Left lung (tissue), 4 donors: ENCODE measurements at regions not wholly inside any gene's neighbourhood (a gene's known extent, or its start where the extent isn't known, plus 50 kb on each side); places are given as distances from the start of the nearest gene placed in this dataset.

ENCODE experiments used
- ATAC-seq: fragments of 200-7000 bp; cut with Tn5 transposase; one replicate; pipeline ENCODE4 v1.9.1; 2020; ENCODE audit warnings: moderate library complexity
- DNase-seq, 4 donors: peaks; one replicate each; pipeline ENCODE4 v3.0.0-alpha.2; 2013 to 2020
- H3K27ac ChIP-seq, 2 donors: fragments of 200-600 bp; sonication (generic) in 1 of 2; one replicate each; pipeline versions ENCODE4 v1.5.0 to v1.8.0; 2020 to 2021
- H3K27me3 ChIP-seq, 2 donors: fragments of 200-600 bp; sonication (generic) in 1 of 2; one replicate each; pipeline versions ENCODE4 v1.5.0 to v1.8.0; 2020 to 2021
- H3K36me3 ChIP-seq, 2 donors: fragments of 200-600 bp; sonication (generic) in 1 of 2; one replicate each; pipeline versions ENCODE4 v1.5.0 to v1.8.0; 2020 to 2021
- H3K4me1 ChIP-seq, 2 donors: fragments of 200-600 bp; one replicate each; pipeline ENCODE4 v1.8.0; 2021
- H3K4me3 ChIP-seq, 2 donors: fragments of 200-600 bp; sonication (generic) in 1 of 2; one replicate each; pipeline versions ENCODE4 v1.5.0 to v1.8.0; 2020 to 2021; ENCODE audit warnings: mild to moderate bottlenecking in 1 of 2
- H3K9me3 ChIP-seq, 2 donors: fragments of 200-600 bp; sonication (generic) in 1 of 2; one replicate each; pipeline versions ENCODE4 v1.5.0 to v1.8.0; 2020 to 2021
- CTCF ChIP-seq, 2 donors: fragments of 200-600 bp; sonication (generic) in 1 of 2; IDR thresholded peaks; one replicate each; pipeline versions ENCODE4 v1.5.0 to v1.8.0; 2021; ENCODE audit warnings: antibody characterized with exemption in 2 of 2
- intact Hi-C, 2 donors: fragments of 100-400 bp; cut with DNase I; formaldehyde crosslinking; loops; one replicate each; pipeline versions ENCODE4 v1.11.2 to v1.14.2; 2022
- donor health status: DM: no; HTN: yes; CAD: no.
- donor health status: DM: no; HTN: no; CAD: no.

- H3K4me1 ChIP-seq, result peaks cover 12 to 63% of the 10 kb centered on the region in 2 donors
- TF ChIP-seq CTCF (IDR thresholded peaks at IDR 0.05), result no peak
- no peak overlapping the region for H3K4me3 ChIP-seq
- H3K36me3 ChIP-seq, result no peaks in the 10 kb centered on the region
- DNase-seq (no peak), ATAC-seq (no peak)
- intact Hi-C loops, result no loop called here
- no peaks in the 10 kb centered on the region for H3K27me3 ChIP-seq
- H3K27ac ChIP-seq, result peak overlapping the region; percentile 28 to 60
- H3K9me3 ChIP-seq, result no peaks in the 10 kb centered on the region
Observed at GRCh38 chr5:148913493-148913892, 87.1 kb downstream of the ADRB2 start.

GRCh38 chr5:148913985-148914431, 87.6 kb downstream of the ADRB2 start:
- DNase-seq, result peak in 1 of 4 donors; percentile 47
- peak; percentile 72 for ATAC-seq
- no peak for TF ChIP-seq CTCF (IDR thresholded peaks at IDR 0.05)
- no peaks in the 10 kb centered on the region for H3K9me3 ChIP-seq
- peaks cover 12 to 59% of the 10 kb centered on the region in 2 donors for H3K4me1 ChIP-seq
- no peak overlapping the region for H3K4me3 ChIP-seq
- no peaks in the 10 kb centered on the region for H3K36me3 ChIP-seq
- peak overlapping the region; percentile 28 to 60 for H3K27ac ChIP-seq
- no peaks in the 10 kb centered on the region for H3K27me3 ChIP-seq
- intact Hi-C loops, result no loop called here

- peaks cover 6 to 47% of the 10 kb centered on the region in 2 donors for H3K4me1 ChIP-seq
- no peaks in the 10 kb centered on the region for H3K9me3 ChIP-seq
- ATAC-seq (peak; percentile 6), DNase-seq (no peak)
- no peaks in the 10 kb centered on the region for H3K27me3 ChIP-seq
- TF ChIP-seq CTCF (IDR thresholded peaks at IDR 0.05), result no peak
- no peak overlapping the region for H3K4me3 ChIP-seq
- no peaks in the 10 kb centered on the region for H3K36me3 ChIP-seq
- intact Hi-C loops, result no loop called here
- H3K27ac ChIP-seq, result peak overlapping the region; percentile 53 to 55
Observed at GRCh38 chr5:148915224-148915817, 88.9 kb downstream of the ADRB2 start.

GRCh38 chr5:148920646-148921288, 94.4 kb downstream of the ADRB2 start:
- DNase-seq, result no peak
- Histone ChIP-seq H3K9me3 (no peaks in the 10 kb centered on the region), H3K4me1 (peaks cover 0 to 2% of the 10 kb centered on the region in 2 donors), H3K27ac (no peak overlapping the region), H3K36me3 (no peaks in the 10 kb centered on the region), H3K27me3 (no peaks in the 10 kb centered on the region), H3K4me3 (no peak overlapping the region)
- intact Hi-C loops, result no loop called here
- TF ChIP-seq CTCF (IDR thresholded peaks at IDR 0.05), result no peak
- ATAC-seq, result no peak

- ATAC-seq, result peak; percentile 71
- Histone ChIP-seq H3K4me1 (no peaks in the 10 kb centered on the region), H3K27ac (no peak overlapping the region), H3K36me3 (no peaks in the 10 kb centered on the region), H3K4me3 (no peak overlapping the region), H3K9me3 (no peaks in the 10 kb centered on the region), H3K27me3 (no peaks in the 10 kb centered on the region)
- no peak for DNase-seq
- no peak for TF ChIP-seq CTCF (IDR thresholded peaks at IDR 0.05)
- intact Hi-C loops, result no loop called here
Observed at GRCh38 chr5:148921350-148921749, 94.9 kb downstream of the ADRB2 start.
